ENCODE measurements at regions not wholly inside any gene's neighbourhood (a gene's known extent, or its start where the extent isn't known, plus 50 kb on each side); places are given as distances from the start of the nearest gene placed in this dataset.

DNA sequence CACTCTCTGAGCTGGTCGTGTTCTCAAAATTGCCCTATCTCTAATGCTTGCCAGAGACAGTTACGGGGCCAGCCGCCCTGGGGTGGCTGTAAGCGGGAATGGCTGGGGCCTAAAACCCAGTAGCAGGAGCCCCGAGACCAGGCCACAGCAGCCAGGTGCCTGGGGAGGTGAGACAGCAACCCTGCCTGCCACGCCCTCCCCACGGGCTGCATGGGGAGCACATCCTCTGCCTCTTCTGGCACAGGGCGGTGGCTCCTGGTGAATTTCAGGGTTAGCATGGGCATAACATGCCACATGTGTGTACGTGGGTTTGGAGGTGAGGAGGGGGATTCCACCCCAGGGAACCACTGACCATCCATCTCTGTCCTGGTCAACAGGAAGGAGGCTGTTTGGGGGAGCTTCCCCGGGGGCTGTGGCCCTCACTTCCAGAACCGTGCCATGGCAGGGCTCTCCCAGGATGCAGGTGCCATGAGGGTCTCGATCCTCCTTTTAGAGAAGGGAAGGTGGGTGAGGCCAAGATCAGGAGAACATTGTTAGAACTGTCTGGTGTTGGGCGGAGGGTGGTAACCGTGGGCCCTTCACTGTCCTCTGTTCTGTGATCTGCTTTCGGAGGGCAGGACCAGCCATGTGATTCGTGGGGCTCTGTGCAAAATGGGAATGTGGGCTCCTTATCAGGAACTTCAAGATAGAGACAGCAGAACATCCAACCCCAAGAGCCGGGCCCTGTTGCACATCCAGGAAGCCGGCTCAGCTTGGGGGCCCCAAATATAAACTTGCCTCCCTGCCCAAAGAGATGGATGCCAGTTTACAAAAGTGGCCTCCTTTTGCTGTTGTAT lies 312.2 kb upstream of the DIO3 start:
- TF ChIP-seq, protein P1, sequence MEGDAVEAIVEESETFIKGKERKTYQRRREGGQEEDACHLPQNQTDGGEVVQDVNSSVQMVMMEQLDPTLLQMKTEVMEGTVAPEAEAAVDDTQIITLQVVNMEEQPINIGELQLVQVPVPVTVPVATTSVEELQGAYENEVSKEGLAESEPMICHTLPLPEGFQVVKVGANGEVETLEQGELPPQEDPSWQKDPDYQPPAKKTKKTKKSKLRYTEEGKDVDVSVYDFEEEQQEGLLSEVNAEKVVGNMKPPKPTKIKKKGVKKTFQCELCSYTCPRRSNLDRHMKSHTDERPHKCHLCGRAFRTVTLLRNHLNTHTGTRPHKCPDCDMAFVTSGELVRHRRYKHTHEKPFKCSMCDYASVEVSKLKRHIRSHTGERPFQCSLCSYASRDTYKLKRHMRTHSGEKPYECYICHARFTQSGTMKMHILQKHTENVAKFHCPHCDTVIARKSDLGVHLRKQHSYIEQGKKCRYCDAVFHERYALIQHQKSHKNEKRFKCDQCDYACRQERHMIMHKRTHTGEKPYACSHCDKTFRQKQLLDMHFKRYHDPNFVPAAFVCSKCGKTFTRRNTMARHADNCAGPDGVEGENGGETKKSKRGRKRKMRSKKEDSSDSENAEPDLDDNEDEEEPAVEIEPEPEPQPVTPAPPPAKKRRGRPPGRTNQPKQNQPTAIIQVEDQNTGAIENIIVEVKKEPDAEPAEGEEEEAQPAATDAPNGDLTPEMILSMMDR (conservative IDR thresholded peaks at IDR 0.05; ENCODE audit: low read length), result no peak
- no peak for TF ChIP-seq EZH2phosphoT487 (IDR thresholded peaks at IDR 0.05; ENCODE audit: borderline replicate concordance, low read depth, low read length)

Measured in OCI-LY7 (cell line).